ENCODE measurements at regions not wholly inside any gene's neighbourhood (a gene's known extent, or its start where the extent isn't known, plus 50 kb on each side); places are given as distances from the start of the nearest gene placed in this dataset.

- TF ChIP-seq CTCF (IDR thresholded peaks at IDR 0.05) (no peak), FOXJ3 (CRISPR knock-in tag; IDR thresholded peaks at IDR 0.05) (no peak), RAD21 (IDR thresholded peaks at IDR 0.05; ENCODE audit: low read length) (no peak), PBX3 (IDR thresholded peaks at IDR 0.05) (peak; percentile 15; the same call in 1 of the 2 replicates), JUND (IDR thresholded peaks at IDR 0.05) (no peak), GATA2 (CRISPR knock-in tag; IDR thresholded peaks at IDR 0.05) (no peak), FOXM1 (IDR thresholded peaks at IDR 0.05; ENCODE audit: low read depth) (no peak), EZH2phosphoT487 (IDR thresholded peaks at IDR 0.05; ENCODE audit: borderline replicate concordance, low read depth) (no peak)
Observed at GRCh38 chr2:192585418-192585817, 390.7 kb upstream of the TMEFF2 start.
